Neural progenitor cell (in vitro differentiated cells): ENCODE measurements at regions not wholly inside any gene's neighbourhood (a gene's known extent, or its start where the extent isn't known, plus 50 kb on each side); places are given as distances from the start of the nearest gene placed in this dataset.

Experiments used
- CTCF ChIP-seq: fragments of 200-600 bp; sonication (generic); IDR thresholded peaks from 2 replicates; pipeline ENCODE4 v1.5.1; 2017; ENCODE audit warnings: antibody characterized with exemption, mild to moderate bottlenecking
- EZH2 ChIP-seq: fragments of 200-600 bp; sonication (generic); IDR thresholded peaks from 2 replicates; pipeline ENCODE4 v1.6.1; 2017; ENCODE audit warnings: antibody characterized with exemption, mild to moderate bottlenecking, moderate library complexity

GRCh38 chr3:163476179-163476578 is 1602.1 kb downstream of the SI start:
- TF ChIP-seq CTCF (peak; percentile 24), EZH2 (no peak)
